ENCODE measurements at regions not wholly inside any gene's neighbourhood (a gene's known extent, or its start where the extent isn't known, plus 50 kb on each side); places are given as distances from the start of the nearest gene placed in this dataset.

DNA sequence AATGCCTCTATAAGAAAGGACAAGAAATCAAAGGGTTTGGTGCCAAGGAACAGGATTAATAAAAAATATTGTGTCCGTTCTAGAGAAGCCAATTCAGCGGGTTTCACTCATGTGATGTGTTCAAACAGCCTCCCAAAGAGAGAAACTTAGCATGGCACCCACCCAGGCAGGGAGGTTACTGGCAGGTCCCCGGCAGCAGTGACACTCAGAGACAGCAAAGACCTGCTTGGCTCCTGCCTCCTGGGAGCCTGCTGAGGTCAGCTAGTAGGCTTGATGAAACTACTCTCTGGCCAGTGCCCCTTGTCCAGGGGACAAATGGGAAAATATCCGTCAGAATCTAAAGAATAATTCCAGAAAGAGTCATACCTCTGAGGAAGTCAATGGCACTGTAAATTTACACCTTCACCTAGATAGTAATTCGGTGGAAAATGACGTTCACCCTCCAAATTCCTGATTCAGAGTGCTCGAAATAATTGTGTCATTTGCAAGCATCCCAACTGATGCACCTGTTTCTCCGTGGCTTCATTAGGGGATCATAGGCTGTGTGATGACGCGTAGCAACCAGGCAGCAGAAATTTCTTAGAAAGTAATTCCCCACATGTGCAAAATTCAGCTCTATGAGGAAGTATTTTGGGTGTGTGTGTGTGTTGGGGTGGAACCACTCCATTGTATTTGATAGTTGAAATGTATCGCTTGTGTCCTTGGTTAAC is 481.5 kb upstream of the ZFHX3 start:
- TF ChIP-seq POLR2A (IDR thresholded peaks at IDR 0.05; ENCODE audit: low read length): no peak
- no peak for TF ChIP-seq GATA1 (IDR thresholded peaks at IDR 0.05; ENCODE audit: low read depth, low read length)
